GM19468 (cell line): ENCODE measurements at regions not wholly inside any gene's neighbourhood (a gene's known extent, or its start where the extent isn't known, plus 50 kb on each side); places are given as distances from the start of the nearest gene placed in this dataset.
A peak's percentile ranks its signal among the peaks of the same experiment; 100 is the strongest.

ENCODE experiments used
- ATAC-seq: cut with Tn5 transposase; IDR thresholded peaks from one replicate; pipeline ENCODE4 v1.9.1; 2021; ENCODE audit warnings: mild to moderate bottlenecking, moderate library complexity, moderate number of reproducible peaks; ENCODE audit not compliant: unreplicated experiment; ENCODE audit errors: extremely low read depth

- ATAC-seq, result peak; percentile 93
Measured at GRCh38 chr5:34499001-34499734, 157.0 kb upstream of the RAI14 start.

GRCh38 chr5:34500236-34500847, 155.8 kb upstream of the RAI14 start:
- no peak for ATAC-seq

GRCh38 chr5:34501016-34501415, 155.1 kb upstream of the RAI14 start:
- ATAC-seq, result no peak

- ATAC-seq, result no peak
Measured at GRCh38 chr5:34501840-34502239, 154.3 kb upstream of the RAI14 start.

GRCh38 chr5:34502581-34502980, 153.5 kb upstream of the RAI14 start:
- no peak for ATAC-seq

GRCh38 chr5:34503379-34504253, 152.5 kb upstream of the RAI14 start:
- ATAC-seq, result no peak

- no peak for ATAC-seq
Measured at GRCh38 chr5:34504967-34505366, 151.2 kb upstream of the RAI14 start.

- ATAC-seq, result no peak
Measured at GRCh38 chr5:34505731-34506130, 150.4 kb upstream of the RAI14 start.

- ATAC-seq, result no peak
Measured at GRCh38 chr5:34507933-34508332, 148.2 kb upstream of the RAI14 start.

GRCh38 chr5:34509392-34509791, 146.7 kb upstream of the RAI14 start:
- ATAC-seq, result no peak

- no peak for ATAC-seq
Measured at GRCh38 chr5:34510002-34510401, 146.1 kb upstream of the RAI14 start.

GRCh38 chr5:34511063-34511462, 145.1 kb upstream of the RAI14 start:
- ATAC-seq, result no peak

GRCh38 chr5:34511481-34511880, 144.6 kb upstream of the RAI14 start:
- ATAC-seq, result no peak

GRCh38 chr5:34511915-34512314, 144.2 kb upstream of the RAI14 start:
- no peak for ATAC-seq

- ATAC-seq, result no peak
Measured at GRCh38 chr5:34516166-34516565, 140.0 kb upstream of the RAI14 start.

- ATAC-seq, result no peak
Measured at GRCh38 chr5:34516686-34517085, 139.4 kb upstream of the RAI14 start.

- no peak for ATAC-seq
Measured at GRCh38 chr5:34517249-34517648, 138.9 kb upstream of the RAI14 start.

GRCh38 chr5:34519489-34520220, 136.5 kb upstream of the RAI14 start:
- ATAC-seq, result no peak

GRCh38 chr5:34521628-34522290, 134.4 kb upstream of the RAI14 start:
- ATAC-seq, result no peak
